SK-N-SH (cell line): ENCODE measurements at regions not wholly inside any gene's neighbourhood (a gene's known extent, or its start where the extent isn't known, plus 50 kb on each side); places are given as distances from the start of the nearest gene placed in this dataset.

Source experiments
- ELF1 ChIP-seq: IDR thresholded peaks from 2 replicates; pipeline ENCODE4 v1.4.0; 2012
- GATA2 ChIP-seq: sonication (generic); formaldehyde crosslinking; IDR thresholded peaks from 2 replicates; pipeline ENCODE4 v1.5.0; 2020; ENCODE audit warnings: mild to moderate bottlenecking, missing genetic modification reagents
- JUND ChIP-seq: IDR thresholded peaks from 2 replicates; pipeline ENCODE4 v1.4.0; 2012
- NFIC ChIP-seq: IDR thresholded peaks from 2 replicates; pipeline ENCODE4 v1.4.0; 2012; ENCODE audit warnings: borderline replicate concordance
- POLR2AphosphoS5 ChIP-seq: IDR thresholded peaks from 2 replicates; pipeline ENCODE4 v1.6.1; 2012; ENCODE audit warnings: low read depth, low read length
- RAD21 ChIP-seq: IDR thresholded peaks from 2 replicates; pipeline ENCODE4 v1.6.1; 2012; ENCODE audit warnings: mild to moderate bottlenecking, low read length
- RCOR1 ChIP-seq: fragments of 150-350 bp; IDR thresholded peaks from 2 replicates; pipeline ENCODE4 v1.6.1; 2017; ENCODE audit warnings: antibody characterized with exemption, low read length
- RXRA ChIP-seq: IDR thresholded peaks from 2 replicates; pipeline ENCODE4 v1.4.0; 2012; ENCODE audit warnings: low read depth, mild to moderate bottlenecking, borderline replicate concordance
- TF ChIP-seq, protein P1 (sequence below): fragments of 200-600 bp; sonication (generic); IDR thresholded peaks from 2 replicates; pipeline ENCODE4 v1.6.1; 2017; ENCODE audit warnings: antibody characterized with exemption, mild to moderate bottlenecking, moderate library complexity
- TF ChIP-seq, protein P2 (sequence below): IDR thresholded peaks from 2 replicates; pipeline ENCODE4 v1.6.1; 2012; ENCODE audit warnings: mild to moderate bottlenecking, low read depth, low read length, moderate library complexity
- TF ChIP-seq, protein P3 (sequence below): IDR thresholded peaks from 2 replicates; pipeline ENCODE4 v1.4.0; 2012; ENCODE audit warnings: low read depth, borderline replicate concordance
- TF ChIP-seq, protein P4 (sequence below): fragments of 150-350 bp; IDR thresholded peaks from 2 replicates; pipeline ENCODE4 v1.6.1; 2017; ENCODE audit warnings: antibody characterized with exemption, low read length, low read depth, borderline replicate concordance

- TF ChIP-seq POLR2AphosphoS5 (no peak), ELF1 (no peak), NFIC (no peak), RXRA (no peak), RAD21 (no peak), RCOR1 (no peak), JUND (no peak), GATA2 (CRISPR knock-in tag) (no peak)
- TF ChIP-seq, protein P1, sequence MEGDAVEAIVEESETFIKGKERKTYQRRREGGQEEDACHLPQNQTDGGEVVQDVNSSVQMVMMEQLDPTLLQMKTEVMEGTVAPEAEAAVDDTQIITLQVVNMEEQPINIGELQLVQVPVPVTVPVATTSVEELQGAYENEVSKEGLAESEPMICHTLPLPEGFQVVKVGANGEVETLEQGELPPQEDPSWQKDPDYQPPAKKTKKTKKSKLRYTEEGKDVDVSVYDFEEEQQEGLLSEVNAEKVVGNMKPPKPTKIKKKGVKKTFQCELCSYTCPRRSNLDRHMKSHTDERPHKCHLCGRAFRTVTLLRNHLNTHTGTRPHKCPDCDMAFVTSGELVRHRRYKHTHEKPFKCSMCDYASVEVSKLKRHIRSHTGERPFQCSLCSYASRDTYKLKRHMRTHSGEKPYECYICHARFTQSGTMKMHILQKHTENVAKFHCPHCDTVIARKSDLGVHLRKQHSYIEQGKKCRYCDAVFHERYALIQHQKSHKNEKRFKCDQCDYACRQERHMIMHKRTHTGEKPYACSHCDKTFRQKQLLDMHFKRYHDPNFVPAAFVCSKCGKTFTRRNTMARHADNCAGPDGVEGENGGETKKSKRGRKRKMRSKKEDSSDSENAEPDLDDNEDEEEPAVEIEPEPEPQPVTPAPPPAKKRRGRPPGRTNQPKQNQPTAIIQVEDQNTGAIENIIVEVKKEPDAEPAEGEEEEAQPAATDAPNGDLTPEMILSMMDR: no peak
- TF ChIP-seq, protein P2, sequence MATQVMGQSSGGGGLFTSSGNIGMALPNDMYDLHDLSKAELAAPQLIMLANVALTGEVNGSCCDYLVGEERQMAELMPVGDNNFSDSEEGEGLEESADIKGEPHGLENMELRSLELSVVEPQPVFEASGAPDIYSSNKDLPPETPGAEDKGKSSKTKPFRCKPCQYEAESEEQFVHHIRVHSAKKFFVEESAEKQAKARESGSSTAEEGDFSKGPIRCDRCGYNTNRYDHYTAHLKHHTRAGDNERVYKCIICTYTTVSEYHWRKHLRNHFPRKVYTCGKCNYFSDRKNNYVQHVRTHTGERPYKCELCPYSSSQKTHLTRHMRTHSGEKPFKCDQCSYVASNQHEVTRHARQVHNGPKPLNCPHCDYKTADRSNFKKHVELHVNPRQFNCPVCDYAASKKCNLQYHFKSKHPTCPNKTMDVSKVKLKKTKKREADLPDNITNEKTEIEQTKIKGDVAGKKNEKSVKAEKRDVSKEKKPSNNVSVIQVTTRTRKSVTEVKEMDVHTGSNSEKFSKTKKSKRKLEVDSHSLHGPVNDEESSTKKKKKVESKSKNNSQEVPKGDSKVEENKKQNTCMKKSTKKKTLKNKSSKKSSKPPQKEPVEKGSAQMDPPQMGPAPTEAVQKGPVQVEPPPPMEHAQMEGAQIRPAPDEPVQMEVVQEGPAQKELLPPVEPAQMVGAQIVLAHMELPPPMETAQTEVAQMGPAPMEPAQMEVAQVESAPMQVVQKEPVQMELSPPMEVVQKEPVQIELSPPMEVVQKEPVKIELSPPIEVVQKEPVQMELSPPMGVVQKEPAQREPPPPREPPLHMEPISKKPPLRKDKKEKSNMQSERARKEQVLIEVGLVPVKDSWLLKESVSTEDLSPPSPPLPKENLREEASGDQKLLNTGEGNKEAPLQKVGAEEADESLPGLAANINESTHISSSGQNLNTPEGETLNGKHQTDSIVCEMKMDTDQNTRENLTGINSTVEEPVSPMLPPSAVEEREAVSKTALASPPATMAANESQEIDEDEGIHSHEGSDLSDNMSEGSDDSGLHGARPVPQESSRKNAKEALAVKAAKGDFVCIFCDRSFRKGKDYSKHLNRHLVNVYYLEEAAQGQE: no peak
- TF ChIP-seq, protein P3, sequence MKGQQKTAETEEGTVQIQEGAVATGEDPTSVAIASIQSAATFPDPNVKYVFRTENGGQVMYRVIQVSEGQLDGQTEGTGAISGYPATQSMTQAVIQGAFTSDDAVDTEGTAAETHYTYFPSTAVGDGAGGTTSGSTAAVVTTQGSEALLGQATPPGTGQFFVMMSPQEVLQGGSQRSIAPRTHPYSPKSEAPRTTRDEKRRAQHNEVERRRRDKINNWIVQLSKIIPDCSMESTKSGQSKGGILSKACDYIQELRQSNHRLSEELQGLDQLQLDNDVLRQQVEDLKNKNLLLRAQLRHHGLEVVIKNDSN: no peak
- TF ChIP-seq, protein P4, sequence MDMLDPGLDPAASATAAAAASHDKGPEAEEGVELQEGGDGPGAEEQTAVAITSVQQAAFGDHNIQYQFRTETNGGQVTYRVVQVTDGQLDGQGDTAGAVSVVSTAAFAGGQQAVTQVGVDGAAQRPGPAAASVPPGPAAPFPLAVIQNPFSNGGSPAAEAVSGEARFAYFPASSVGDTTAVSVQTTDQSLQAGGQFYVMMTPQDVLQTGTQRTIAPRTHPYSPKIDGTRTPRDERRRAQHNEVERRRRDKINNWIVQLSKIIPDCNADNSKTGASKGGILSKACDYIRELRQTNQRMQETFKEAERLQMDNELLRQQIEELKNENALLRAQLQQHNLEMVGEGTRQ: no peak
Observed at GRCh38 chr17:17423656-17424055, 53.1 kb upstream of the MED9 start.
